ENCODE measurements at regions not wholly inside any gene's neighbourhood (a gene's known extent, or its start where the extent isn't known, plus 50 kb on each side); places are given as distances from the start of the nearest gene placed in this dataset.

DNA sequence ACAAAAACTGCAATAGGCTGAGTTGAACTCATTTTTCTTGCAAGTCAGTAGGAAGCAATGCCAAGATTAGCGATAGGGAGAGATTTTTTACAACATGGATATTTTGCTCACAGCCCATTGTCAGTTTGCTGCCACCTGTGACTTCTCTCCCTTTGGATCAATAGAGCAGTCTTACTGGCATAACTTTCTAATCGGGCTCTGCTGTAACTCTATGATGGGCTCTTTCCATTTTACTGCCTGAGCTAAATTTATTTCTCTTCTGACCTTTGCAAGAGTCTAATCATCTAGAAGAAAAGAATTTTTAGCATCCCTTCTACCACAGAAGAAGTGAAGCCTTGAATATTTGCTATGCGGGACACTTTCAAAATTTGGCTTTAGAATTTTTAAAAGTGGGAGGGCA is 53.6 kb upstream of the SGCD start:
- no peak overlapping the region for H3K27ac ChIP-seq
- H3F3A ChIP-seq (ENCODE audit: insufficient read depth, low read depth): no peaks in the 10 kb centered on the region
- no peak overlapping the region for H2AFZ ChIP-seq
- ChIA-PET CTCF (no interaction called here), POLR2A (ENCODE audit: unreplicated experiment) (no interaction called here)
- no TSS peak for BruUV-seq (replicated peaks)
- H3K36me3 ChIP-seq (ENCODE audit: low read depth): no peaks in the 10 kb centered on the region
- H4K20me1 ChIP-seq (ENCODE audit: insufficient read depth): no peaks in the 10 kb centered on the region
- TF ChIP-seq, protein P1, sequence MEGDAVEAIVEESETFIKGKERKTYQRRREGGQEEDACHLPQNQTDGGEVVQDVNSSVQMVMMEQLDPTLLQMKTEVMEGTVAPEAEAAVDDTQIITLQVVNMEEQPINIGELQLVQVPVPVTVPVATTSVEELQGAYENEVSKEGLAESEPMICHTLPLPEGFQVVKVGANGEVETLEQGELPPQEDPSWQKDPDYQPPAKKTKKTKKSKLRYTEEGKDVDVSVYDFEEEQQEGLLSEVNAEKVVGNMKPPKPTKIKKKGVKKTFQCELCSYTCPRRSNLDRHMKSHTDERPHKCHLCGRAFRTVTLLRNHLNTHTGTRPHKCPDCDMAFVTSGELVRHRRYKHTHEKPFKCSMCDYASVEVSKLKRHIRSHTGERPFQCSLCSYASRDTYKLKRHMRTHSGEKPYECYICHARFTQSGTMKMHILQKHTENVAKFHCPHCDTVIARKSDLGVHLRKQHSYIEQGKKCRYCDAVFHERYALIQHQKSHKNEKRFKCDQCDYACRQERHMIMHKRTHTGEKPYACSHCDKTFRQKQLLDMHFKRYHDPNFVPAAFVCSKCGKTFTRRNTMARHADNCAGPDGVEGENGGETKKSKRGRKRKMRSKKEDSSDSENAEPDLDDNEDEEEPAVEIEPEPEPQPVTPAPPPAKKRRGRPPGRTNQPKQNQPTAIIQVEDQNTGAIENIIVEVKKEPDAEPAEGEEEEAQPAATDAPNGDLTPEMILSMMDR (conservative IDR thresholded peaks at IDR 0.05): no peak
- no peak for TF ChIP-seq EZH2 (IDR thresholded peaks at IDR 0.05; ENCODE audit: low read depth)
- no peak overlapping the region for H3K4me3 ChIP-seq
- H3K27me3 ChIP-seq (ENCODE audit: insufficient read depth, low read depth): no peaks in the 10 kb centered on the region
- H3K9me3 ChIP-seq (ENCODE audit: insufficient read depth, low read depth): no peaks in the 10 kb centered on the region
- H3K79me2 ChIP-seq (ENCODE audit: low read depth): no peaks in the 10 kb centered on the region
- no peak for DNase-seq
- H3K4me1 ChIP-seq (replicated peaks; ENCODE audit: insufficient read depth): no peaks in the 10 kb centered on the region
- H3K4me2 ChIP-seq: no peak overlapping the region
- intact Hi-C loops (cut with micrococcal nuclease; ENCODE audit: unreplicated experiment): no loop called here
- no peaks in the 10 kb centered on the region for H3K9me2 ChIP-seq (ENCODE audit: insufficient read depth)

DNA sequence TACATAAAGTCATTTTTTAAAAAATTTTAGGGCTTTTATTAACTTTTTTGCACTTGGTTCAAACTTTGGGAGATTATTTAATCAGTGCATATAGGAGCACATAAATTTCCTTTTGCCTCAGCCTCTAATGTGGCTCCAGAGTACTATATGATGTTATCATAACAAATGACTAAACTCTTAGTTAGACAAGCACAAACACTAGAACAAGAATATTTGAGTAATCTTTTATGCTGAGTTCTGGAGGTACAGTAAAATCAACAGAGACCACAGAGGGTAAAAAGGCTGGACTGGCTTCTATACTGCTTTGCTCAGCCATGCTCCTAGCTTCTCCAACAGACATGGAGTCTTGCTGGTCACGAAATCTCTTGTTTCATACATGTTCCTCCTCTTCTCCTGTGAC is 52.5 kb upstream of the SGCD start:
- H3K4me1 ChIP-seq (replicated peaks; ENCODE audit: insufficient read depth): no peaks in the 10 kb centered on the region
- no TSS peak for BruUV-seq (replicated peaks)
- H3K4me2 ChIP-seq: no peak overlapping the region
- H3F3A ChIP-seq (ENCODE audit: insufficient read depth, low read depth): no peaks in the 10 kb centered on the region
- no peaks in the 10 kb centered on the region for H3K36me3 ChIP-seq (ENCODE audit: low read depth)
- ChIA-PET CTCF (no interaction called here), POLR2A (ENCODE audit: unreplicated experiment) (interaction anchor here (0.6 kb wide), 1 partner anchor 801 kb away, joined by 7 read pairs; no protein-coding TSS in a partner anchor)
- H4K20me1 ChIP-seq (ENCODE audit: insufficient read depth): no peaks in the 10 kb centered on the region
- no peak overlapping the region for H3K27ac ChIP-seq
- no peaks in the 10 kb centered on the region for H3K9me2 ChIP-seq (ENCODE audit: insufficient read depth)
- no peaks in the 10 kb centered on the region for H3K27me3 ChIP-seq (ENCODE audit: insufficient read depth, low read depth)
- TF ChIP-seq EZH2 (IDR thresholded peaks at IDR 0.05; ENCODE audit: low read depth): no peak
- TF ChIP-seq, protein P1 (conservative IDR thresholded peaks at IDR 0.05): no peak
- H3K4me3 ChIP-seq: no peak overlapping the region
- H3K79me2 ChIP-seq (ENCODE audit: low read depth): no peaks in the 10 kb centered on the region
- no peaks in the 10 kb centered on the region for H3K9me3 ChIP-seq (ENCODE audit: insufficient read depth, low read depth)
- no peak overlapping the region for H2AFZ ChIP-seq
- intact Hi-C loops (cut with micrococcal nuclease; ENCODE audit: unreplicated experiment): no loop called here
- DNase-seq: no peak

Data from PC-9 (cell line).